ENCODE measurements at regions not wholly inside any gene's neighbourhood (a gene's known extent, or its start where the extent isn't known, plus 50 kb on each side); places are given as distances from the start of the nearest gene placed in this dataset.

GRCh38 chr12:43294916-43295315, 257.1 kb downstream of the ADAMTS20 start:
- no peak for DNase-seq

- DNase-seq = no peak
Measured at GRCh38 chr12:43294147-43294546, 257.9 kb downstream of the ADAMTS20 start.

- no peak for DNase-seq
Measured at GRCh38 chr12:43293396-43293795, 258.6 kb downstream of the ADAMTS20 start.

- no peak for DNase-seq
Measured at GRCh38 chr12:43292699-43293098, 259.3 kb downstream of the ADAMTS20 start.

- DNase-seq = no peak
Measured at GRCh38 chr12:43291516-43291915, 260.5 kb downstream of the ADAMTS20 start.

- DNase-seq = no peak
Measured at GRCh38 chr12:43290836-43291235, 261.2 kb downstream of the ADAMTS20 start.

- no peak for DNase-seq
Measured at GRCh38 chr12:43289426-43289801, 262.6 kb downstream of the ADAMTS20 start.

GRCh38 chr12:43288671-43289425, 263.2 kb downstream of the ADAMTS20 start:
- no peak for DNase-seq

GRCh38 chr12:43287706-43288383, 264.2 kb downstream of the ADAMTS20 start:
- DNase-seq = no peak

GRCh38 chr12:43286986-43287385, 265.0 kb downstream of the ADAMTS20 start:
- no peak for DNase-seq

GRCh38 chr12:43285159-43285598, 266.8 kb downstream of the ADAMTS20 start:
- DNase-seq = no peak

GRCh38 chr12:43284486-43285158, 267.4 kb downstream of the ADAMTS20 start:
- DNase-seq = no peak

- DNase-seq = no peak
Measured at GRCh38 chr12:43283206-43283605, 268.8 kb downstream of the ADAMTS20 start.

- peak in 1 of 2 experiments; percentile 11 for DNase-seq
Measured at GRCh38 chr12:43282106-43282505, 269.9 kb downstream of the ADAMTS20 start.

GRCh38 chr12:43281563-43281962, 270.4 kb downstream of the ADAMTS20 start:
- no peak for DNase-seq

- DNase-seq = no peak
Measured at GRCh38 chr12:43278541-43278832, 273.5 kb downstream of the ADAMTS20 start.

- DNase-seq = no peak
Measured at GRCh38 chr12:43277651-43278540, 274.1 kb downstream of the ADAMTS20 start.

- no peak for DNase-seq
Measured at GRCh38 chr12:43273467-43273866, 278.5 kb downstream of the ADAMTS20 start.

- no peak for DNase-seq
Measured at GRCh38 chr12:43271659-43272058, 280.3 kb downstream of the ADAMTS20 start.

- no peak for DNase-seq
Measured at GRCh38 chr12:43267818-43268217, 284.2 kb downstream of the ADAMTS20 start.

GRCh38 chr12:43261701-43262100, 290.3 kb downstream of the ADAMTS20 start:
- no peak for DNase-seq

GRCh38 chr12:43255522-43256111, 296.4 kb downstream of the ADAMTS20 start:
- DNase-seq = no peak

- no peak for DNase-seq
Measured at GRCh38 chr12:43252585-43252984, 299.4 kb downstream of the ADAMTS20 start.
